Small intestine (tissue), 7 donors: ENCODE measurements at regions not wholly inside any gene's neighbourhood (a gene's known extent, or its start where the extent isn't known, plus 50 kb on each side); places are given as distances from the start of the nearest gene placed in this dataset.
"Not testable (repeated sequence)": the region's sequence is repeated elsewhere in the genome, so short reads cannot be mapped to it uniquely, and the experiment has no call there.

ENCODE experiments used
- DNase-seq, 2 donors: peaks; one replicate each; pipeline versions ENCODE4 v3.0.0 to v3.0.0-alpha.2; 2013
- FAIRE-seq: peaks from 2 replicates; lab custom pipeline; 2012; peaks lifted over from hg19 to GRCh38; lab: Jason Lieb, UNC
- H3K27ac ChIP-seq, 3 donors: one replicate each; pipeline ENCODE4 v1.5.1; 2013; ENCODE audit warnings: low read length in 2 of 3, mild to moderate bottlenecking in 2 of 3, control low read depth in 1 of 3, inconsistent platforms in 1 of 3, low read depth in 1 of 3, moderate library complexity in 1 of 3
- H3K27me3 ChIP-seq, 3 donors: one replicate each; pipeline ENCODE4 v1.6.1; 2013; ENCODE audit warnings: low read length in 3 of 3, inconsistent platforms in 1 of 3; ENCODE audit not compliant: control insufficient read depth in 3 of 3, insufficient read depth in 3 of 3
- H3K36me3 ChIP-seq, 3 donors: one replicate each; pipeline ENCODE4 v1.6.1; 2013; ENCODE audit warnings: low read length in 3 of 3, inconsistent platforms in 1 of 3, low read depth in 1 of 3, mild to moderate bottlenecking in 1 of 3, moderate library complexity in 1 of 3; ENCODE audit not compliant: control insufficient read depth in 3 of 3, insufficient read depth in 2 of 3
- H3K4me1 ChIP-seq, 3 donors: one replicate each; pipeline ENCODE4 v1.6.1; 2013; ENCODE audit warnings: low read length in 2 of 3, inconsistent platforms in 1 of 3, low read depth in 1 of 3, mild to moderate bottlenecking in 1 of 3, moderate library complexity in 1 of 3; ENCODE audit not compliant: control insufficient read depth in 3 of 3, insufficient read depth in 2 of 3
- H3K4me3 ChIP-seq, 3 donors: one replicate each; pipeline ENCODE4 v1.5.1; 2013; ENCODE audit warnings: low read length in 3 of 3, control low read depth in 1 of 3, inconsistent platforms in 1 of 3, low read depth in 1 of 3, mild to moderate bottlenecking in 1 of 3, moderate library complexity in 1 of 3
- H3K9me3 ChIP-seq, 2 donors: one replicate each; pipeline ENCODE4 v1.6.1; 2013; ENCODE audit warnings: low read depth in 1 of 2, low read length in 1 of 2; ENCODE audit not compliant: control insufficient read depth in 2 of 2, insufficient read depth in 1 of 2
- WGBS, 3 donors: extraction: QIAGEN DNeasy Blood & Tissue Kit; methylation state at CpG; one replicate each; pipeline ENCODE4 v1.1.7; 2013; 5-methylcytosine and 5-hydroxymethylcytosine counted together
- donor health status: healthy with polysubstance abuse.
- donor health status: control.
- donor health status: control.
- donor health status: Bipolar disorder and iron deficiency.
- donor health status: healthy.

- H3K27ac ChIP-seq, H3K4me1 ChIP-seq, DNase-seq, H3K27me3 ChIP-seq, H3K4me3 ChIP-seq, H3K36me3 ChIP-seq, H3K9me3 ChIP-seq, FAIRE-seq: not testable (repeated sequence)
- 82 to 89% (median 83%) methylated on average over 2 of the region's 2 CpGs for WGBS, 3 donors
Measured at GRCh38 chr1:224038832-224039231, 75.1 kb upstream of the FBXO28 start.

- H3K27me3 ChIP-seq, H3K4me1 ChIP-seq, H3K27ac ChIP-seq, FAIRE-seq, H3K9me3 ChIP-seq, DNase-seq, H3K36me3 ChIP-seq, H3K4me3 ChIP-seq: not testable (repeated sequence)
- 68 to 81% (median 79%) methylated on average over 3 of the region's 3 CpGs for WGBS, 3 donors
Measured at GRCh38 chr1:224037362-224037761, 76.5 kb upstream of the FBXO28 start.

DNA sequence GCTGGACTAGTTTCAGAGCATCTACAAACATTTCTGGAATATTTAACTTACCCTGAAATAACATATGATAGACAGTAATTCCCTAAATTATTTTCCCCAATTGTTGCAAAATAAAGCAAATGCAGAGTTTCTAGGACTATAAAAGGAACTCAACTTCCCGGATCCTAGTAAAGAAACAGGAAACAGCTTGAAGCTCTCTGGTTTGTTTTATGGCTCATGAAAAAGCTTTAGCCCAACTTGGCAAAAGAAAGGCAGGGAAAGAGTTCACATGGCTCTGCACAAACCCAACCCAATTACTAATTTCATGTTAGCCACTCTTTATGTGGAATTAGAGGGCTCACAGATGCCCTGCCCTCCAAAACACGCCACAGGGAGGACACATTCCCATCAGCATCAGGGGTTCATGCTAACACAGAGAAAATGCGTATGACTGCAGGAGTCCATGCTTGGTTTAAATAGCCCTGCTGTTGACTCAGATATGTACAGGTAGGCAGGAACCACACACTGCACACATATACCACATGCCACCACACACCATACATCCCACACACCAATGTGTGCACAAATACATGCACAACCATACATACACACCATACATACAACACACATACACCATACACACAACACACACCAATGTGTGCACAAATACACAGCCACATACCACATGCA is 81.2 kb upstream of the FBXO28 start:
- not testable (repeated sequence) for H3K4me1 ChIP-seq, H3K27me3 ChIP-seq, H3K9me3 ChIP-seq, DNase-seq, H3K36me3 ChIP-seq, H3K4me3 ChIP-seq, H3K27ac ChIP-seq, FAIRE-seq
- WGBS, 3 donors, result 14 to 80% methylated on average over 1 to 2 of the region's 3 CpGs; no CpG with 5 or more reads in 1 of the 3 donors

DNA sequence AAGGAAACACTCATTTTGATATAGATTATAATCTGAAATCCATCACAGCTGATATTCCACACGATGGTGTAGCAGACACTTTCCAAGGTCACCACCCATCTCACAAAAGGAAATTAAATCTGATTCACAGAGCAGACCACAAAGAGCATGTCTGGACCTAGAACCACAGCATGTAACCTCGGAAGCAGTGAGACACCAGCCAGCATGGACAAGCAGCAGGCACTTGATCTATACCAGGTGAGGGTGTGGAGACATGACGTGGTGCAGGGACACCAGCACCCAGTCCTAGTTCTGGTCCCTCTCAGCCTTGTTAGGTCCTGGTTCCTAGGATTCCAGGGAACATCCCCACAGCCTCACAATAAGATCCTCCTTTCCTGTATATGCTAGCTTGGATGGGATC is 81.9 kb upstream of the FBXO28 start:
- H3K27me3 ChIP-seq, H3K4me1 ChIP-seq, H3K9me3 ChIP-seq, FAIRE-seq, H3K27ac ChIP-seq, H3K36me3 ChIP-seq, DNase-seq, H3K4me3 ChIP-seq: not testable (repeated sequence)
- 31 to 65% (median 56%) methylated on average over 2 of the region's 3 CpGs for WGBS, 3 donors

DNA sequence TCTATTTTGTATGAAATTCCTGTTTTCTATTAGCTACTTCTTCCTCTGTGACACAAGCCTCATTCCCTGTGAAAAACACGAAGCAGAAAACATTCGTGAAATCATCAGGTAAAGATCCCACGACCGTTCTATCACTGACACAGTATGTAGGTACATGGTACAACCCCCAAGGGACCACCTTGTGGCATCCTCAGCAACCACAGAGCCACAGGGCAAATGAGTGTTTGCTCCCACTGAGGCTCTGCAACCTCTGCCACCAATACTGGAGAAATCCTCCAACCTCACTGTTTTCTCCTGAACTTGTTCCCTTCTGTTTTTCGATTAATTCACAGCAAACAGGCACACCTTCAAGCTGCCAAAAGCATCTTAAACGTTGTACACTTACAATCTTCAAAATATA is 83.7 kb upstream of the FBXO28 start:
- H3K9me3 ChIP-seq, FAIRE-seq, H3K4me1 ChIP-seq, H3K27ac ChIP-seq, H3K36me3 ChIP-seq, H3K4me3 ChIP-seq, H3K27me3 ChIP-seq, DNase-seq: not testable (repeated sequence)
- 76 to 83% (median 82%) methylated on average over 6 of the region's 6 CpGs for WGBS, 3 donors

GRCh38 chr1:224029286-224030025 is 84.5 kb upstream of the FBXO28 start:
- 65 to 70% (median 66%) methylated on average over 3 to 4 of the region's 5 CpGs for WGBS, 3 donors
- not testable (repeated sequence) for H3K4me3 ChIP-seq, FAIRE-seq, H3K9me3 ChIP-seq, H3K27ac ChIP-seq, H3K36me3 ChIP-seq, H3K4me1 ChIP-seq, H3K27me3 ChIP-seq, DNase-seq

- not testable (repeated sequence) for H3K27me3 ChIP-seq, H3K36me3 ChIP-seq, DNase-seq, H3K9me3 ChIP-seq, H3K4me1 ChIP-seq, FAIRE-seq, H3K4me3 ChIP-seq, H3K27ac ChIP-seq
- 94 to 98% (median 95%) methylated on average over 3 of the region's 3 CpGs for WGBS, 3 donors
Measured at GRCh38 chr1:224028802-224029201, 85.1 kb upstream of the FBXO28 start.

- not testable (repeated sequence) for DNase-seq, FAIRE-seq, H3K4me1 ChIP-seq, H3K36me3 ChIP-seq, H3K9me3 ChIP-seq, H3K27me3 ChIP-seq, H3K27ac ChIP-seq, H3K4me3 ChIP-seq
- 58 to 86% (median 61%) methylated on average over 2 to 3 of the region's 3 CpGs for WGBS, 3 donors
Measured at GRCh38 chr1:224023122-224023521, 90.8 kb upstream of the FBXO28 start.
